HG03571 (cell line): ENCODE measurements at regions not wholly inside any gene's neighbourhood (a gene's known extent, or its start where the extent isn't known, plus 50 kb on each side); places are given as distances from the start of the nearest gene placed in this dataset.
"Not testable (repeated sequence)": the region's sequence is repeated elsewhere in the genome, so short reads cannot be mapped to it uniquely, and the experiment has no call there.

ENCODE experiments used
- ATAC-seq: cut with Tn5 transposase; IDR thresholded peaks from one replicate; pipeline ENCODE4 v1.9.1; 2021; ENCODE audit not compliant: unreplicated experiment

DNA sequence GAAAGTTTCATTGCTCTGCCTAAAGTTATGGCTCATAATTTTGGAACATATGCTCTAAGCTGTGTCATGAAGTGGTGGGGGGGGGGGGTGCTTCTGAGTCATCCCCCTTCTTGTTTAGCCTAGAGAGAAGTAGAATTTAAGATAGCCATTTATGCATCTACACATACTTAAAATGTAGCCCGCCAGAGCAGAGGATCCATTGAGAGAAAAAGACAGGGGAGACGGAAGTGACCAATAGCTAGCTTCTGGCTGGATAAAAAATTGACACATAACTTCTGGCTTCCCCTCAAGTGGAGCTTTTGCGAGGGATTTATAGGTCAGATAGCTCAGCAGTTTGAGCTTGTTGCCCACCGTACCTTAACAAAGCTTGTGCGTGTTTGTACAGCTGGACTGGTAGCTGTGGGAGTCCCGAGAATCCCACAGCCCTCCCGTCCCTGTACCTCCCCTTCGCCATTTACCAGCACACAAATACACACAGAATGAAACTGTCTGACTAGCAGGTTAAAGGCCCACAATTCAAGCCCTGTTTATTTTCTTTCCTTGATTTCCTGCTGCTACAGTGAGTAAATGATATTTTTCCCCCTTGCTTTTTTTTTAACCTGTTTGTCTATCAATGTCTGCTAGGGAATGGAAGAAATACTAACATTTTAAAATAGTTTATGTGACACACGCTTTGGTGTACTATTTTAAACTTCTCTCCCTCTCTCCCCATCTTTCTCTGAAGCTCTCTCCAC is 232.6 kb upstream of the FERD3L start:
- ATAC-seq = no peak

DNA sequence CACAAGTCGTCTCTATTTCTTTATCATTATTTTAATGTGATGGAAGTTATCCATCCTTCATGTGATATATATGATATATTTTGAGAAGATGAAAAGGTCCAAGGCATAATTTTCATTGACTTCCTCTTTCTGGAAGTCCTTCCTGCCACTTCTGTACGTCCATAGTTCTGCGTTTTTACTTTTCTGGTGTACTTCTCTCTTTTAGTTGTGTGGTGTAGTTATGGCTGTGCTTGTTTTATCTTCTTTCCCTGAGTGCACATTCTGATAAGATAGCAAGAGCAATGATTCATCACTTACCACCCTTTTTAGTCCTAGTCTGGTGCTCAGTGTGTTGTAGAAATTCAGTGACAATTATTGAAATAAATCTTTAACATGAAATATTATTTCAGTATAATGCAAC is 231.3 kb upstream of the FERD3L start:
- ATAC-seq = no peak

DNA sequence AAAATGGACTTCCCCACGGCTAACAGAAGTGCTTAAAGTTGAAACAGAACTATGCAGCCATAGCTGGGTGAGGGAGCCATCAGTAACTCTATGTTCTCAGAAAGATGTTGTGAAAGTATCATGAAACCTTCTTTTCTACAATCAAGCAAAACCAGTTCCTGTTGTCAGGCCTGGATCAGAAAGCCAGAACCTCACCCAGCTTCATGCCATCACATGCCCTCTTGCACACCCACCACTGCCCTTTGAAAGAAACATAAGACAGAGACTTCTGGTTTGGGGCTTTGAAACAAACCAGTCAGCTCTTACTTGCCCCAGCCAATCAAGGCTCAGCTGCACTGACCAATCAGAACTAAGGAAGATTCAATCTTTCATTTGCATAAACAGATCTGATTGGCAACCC is 230.8 kb upstream of the FERD3L start:
- ATAC-seq = no peak

DNA sequence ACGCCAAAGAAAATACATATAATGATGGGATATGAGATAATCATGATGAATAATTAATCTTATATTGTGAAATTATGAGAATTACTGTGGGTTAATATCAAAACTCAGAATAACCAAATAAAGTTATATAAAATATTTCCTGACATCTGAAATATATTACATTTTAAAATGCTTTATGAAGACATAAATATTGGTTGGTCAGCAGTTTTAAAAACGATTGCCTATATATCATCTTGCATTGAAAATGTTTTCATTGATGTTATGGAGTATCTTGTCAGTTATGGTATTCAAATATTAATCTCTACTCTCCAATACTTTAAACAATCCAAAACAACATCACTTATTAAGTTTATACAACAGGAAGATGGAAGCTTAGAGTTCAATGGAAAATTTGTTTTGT is 228.1 kb upstream of the FERD3L start:
- no peak for ATAC-seq

DNA sequence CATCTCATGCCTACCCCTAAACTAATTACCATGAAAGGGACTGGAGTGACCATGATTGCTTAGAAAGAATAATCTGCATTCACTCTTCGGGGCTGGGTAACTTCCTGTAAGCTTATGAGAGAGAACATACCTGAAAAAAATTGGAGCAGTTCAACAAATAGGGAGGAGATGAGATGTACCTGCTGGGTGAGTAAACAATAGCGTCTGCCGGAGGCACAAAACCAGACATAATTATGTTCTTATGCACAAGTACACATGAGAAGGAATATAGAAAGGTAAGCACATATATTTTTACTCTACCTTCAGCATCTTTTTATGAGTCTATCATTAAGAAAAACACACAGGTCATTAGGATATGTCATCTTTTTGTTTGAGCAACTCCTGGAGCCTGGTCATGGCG is 224.6 kb upstream of the FERD3L start:
- no peak for ATAC-seq

DNA sequence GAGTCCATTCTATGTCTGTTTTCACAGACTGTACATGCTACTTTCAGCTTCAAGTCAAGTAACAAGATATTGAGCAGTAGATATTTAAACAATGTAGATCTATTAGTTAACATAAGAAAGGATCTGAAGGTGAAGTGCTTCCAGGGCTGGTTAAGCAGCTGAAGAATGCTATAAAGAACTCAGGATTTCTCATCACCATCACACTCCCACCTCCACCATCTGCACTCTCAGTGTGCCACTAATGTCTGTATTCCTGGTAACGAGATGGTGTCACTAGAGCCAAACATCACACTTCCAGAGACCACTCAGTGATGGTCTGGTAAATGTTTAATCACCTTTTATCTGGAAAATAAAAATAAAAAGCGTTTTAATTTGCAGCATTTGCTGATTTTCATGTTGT is 224.0 kb upstream of the FERD3L start:
- no peak for ATAC-seq

DNA sequence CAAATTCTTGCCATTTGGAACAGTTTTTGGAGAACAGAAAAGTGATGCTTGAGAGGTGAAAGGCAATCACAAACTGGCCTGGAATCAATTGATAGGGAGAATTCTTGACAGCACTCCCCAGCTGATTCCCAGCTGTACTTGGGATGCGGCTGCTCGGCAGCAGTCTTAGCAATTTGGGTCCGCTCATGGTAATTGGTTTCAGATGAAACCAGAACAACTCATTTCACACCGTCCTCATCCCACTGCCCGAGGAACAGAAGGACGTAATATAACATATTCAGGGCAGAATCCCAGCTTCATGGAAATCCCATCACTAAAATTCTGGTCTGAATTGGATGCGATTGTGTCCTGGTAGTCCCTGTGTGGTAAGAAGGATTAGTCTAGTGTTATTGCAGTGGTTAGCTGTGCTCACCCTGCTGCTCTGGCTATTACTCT is 223.3 kb upstream of the FERD3L start:
- no peak for ATAC-seq

DNA sequence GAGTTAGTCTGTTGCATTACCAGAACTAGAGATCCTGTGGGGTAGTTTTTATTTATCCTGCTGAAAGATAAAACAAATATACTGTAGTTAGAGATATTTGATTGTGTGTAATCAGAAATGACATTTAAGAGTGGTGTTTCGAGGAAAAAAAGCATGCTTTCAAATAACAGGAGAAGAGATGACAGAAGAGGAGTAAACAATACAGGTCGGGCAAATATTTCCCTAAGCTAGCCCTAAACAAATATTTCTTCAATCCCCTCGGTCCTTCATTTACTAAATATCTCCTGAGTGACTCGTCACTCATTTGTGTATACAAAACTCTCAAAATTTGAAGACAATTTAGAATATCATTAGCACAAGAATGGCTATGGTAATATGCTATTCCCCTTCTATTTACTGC is 219.7 kb upstream of the FERD3L start:
- ATAC-seq = no peak

DNA sequence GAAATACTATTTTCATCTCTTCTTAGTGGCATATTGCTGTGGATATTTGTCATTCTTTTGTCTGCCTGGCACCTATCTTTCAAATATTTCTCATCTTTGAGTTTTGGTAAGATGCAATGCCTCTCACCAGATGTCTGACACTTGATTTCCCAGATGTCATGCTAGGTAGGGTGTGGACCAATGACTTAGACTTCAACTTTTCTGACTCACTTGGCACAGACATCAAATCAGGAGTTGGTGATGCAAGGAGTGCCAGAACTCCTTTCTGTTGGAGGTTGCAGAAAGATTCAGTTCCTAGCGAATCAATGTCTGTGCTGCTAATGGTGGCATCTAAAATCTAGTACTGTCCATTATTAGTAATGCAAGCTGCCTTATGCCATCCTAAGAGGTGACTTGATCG is 216.9 kb upstream of the FERD3L start:
- no peak for ATAC-seq

DNA sequence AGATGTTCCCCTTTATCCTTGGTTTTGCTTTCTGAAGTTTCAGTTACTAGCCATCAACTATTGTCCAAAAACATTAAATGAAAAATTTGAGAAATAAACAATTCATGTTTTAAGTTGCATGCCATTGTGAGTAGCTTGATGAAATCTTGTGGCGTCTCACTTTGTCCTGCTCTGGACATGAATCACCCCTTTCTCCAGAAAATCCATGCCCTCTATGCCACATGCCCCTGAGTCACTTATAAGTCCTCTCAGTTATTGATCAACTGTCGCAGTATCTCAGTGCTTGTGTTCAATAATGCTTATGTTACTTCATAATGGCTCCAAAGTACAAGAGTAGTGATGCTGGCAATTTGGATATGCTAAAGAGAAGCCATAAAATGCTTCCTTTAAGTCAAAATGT is 208.0 kb upstream of the FERD3L start:
- ATAC-seq = no peak

DNA sequence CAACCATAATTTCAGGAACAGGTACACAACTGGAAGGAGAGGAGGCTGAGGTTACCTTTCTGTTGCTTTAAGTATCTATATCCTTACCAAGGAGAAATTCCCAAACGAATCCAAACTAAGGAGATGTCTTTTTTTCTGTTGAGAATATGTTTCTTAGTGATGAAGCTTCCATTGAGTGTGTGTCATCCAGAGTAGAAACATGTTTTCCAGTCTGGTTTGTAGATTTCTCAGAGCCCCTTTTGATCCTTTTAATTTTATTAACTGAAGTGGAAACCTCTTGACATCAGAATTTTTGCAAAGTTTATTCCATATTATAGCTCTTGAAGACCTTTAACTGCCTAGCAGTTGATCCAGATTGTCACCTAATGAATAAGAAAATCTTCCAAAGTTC is 207.1 kb upstream of the FERD3L start:
- no peak for ATAC-seq

DNA sequence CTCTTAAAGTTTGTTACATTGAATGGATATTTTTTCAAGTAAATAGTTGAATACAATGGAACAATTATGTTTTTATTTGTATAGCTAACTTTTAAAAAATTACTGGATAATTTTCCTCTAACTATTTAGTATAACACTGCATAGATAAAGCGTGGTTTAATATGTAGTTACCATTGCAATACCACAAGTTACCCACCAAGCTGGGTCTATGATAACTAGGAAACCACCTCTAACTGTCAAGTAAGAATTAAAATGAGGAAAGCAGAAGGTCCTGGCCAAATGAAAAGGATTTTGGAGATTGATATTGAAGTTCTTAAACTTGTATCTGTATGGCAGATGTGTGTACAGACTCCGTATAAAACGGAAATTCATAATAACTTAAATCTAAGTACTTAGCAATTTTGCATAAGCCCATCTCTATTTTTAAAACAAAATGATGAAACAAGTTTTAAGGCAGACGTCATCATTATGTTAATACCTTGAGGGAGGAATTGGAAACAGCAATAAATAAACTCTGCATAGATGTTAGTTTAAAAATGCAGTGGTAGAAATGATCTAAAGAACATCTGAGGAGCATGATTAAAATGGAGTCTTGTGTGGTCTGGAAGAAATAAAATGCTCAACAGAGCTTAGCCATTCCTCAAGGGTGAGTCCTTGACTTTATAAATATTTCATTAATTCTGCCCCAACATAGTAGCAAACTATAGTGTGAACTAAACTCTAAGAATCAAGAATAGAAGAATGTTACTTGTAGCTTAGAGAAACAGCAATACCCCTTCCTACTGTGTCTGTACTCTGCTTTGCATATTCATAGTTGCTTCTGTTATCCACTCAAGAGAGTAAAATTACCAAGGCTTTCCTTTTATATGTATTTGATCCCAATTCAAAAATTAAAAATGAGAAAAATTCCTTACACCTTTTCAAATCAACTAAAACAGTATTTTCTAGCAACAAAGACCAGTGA is 206.4 kb upstream of the FERD3L start:
- ATAC-seq = no peak

DNA sequence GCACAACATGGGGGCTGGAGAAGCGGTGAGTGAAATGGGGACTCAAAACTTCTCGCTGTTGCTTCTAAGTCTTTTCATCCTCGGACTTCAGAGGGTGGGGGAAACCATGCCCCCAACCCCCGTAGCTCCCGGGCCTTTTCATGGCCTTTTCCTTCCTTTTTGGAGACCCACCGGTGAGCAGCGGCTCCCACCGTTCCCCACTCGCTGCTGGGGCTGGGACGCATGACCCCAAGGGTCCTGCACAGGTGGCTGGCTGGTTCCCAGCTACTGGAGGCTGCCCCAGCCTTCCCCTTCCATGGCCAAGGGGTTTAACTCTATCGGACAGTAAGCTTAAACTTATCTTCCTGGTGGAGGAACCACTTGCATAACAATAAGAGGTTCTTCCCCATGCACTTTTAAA is 194.3 kb upstream of the FERD3L start:
- no peak for ATAC-seq

DNA sequence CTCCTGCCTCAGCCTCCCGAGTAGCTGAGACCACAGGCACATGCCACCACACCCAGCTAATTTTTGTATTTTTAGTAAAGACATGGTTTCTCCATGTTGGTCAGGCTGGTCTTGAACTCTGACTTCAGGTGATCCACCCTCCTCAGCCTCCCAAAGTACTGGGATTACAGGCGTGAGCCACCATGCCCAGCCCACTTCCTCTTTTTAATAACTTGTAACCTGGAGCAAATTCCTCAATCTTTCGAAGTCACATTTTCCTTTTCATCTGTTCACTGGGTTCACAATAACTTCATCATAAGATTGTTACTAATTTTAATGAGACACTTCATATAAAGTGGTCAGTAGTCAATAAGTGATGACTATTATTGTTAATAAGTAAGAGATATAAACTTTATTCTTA is 193.3 kb upstream of the FERD3L start:
- ATAC-seq = not testable (repeated sequence)

DNA sequence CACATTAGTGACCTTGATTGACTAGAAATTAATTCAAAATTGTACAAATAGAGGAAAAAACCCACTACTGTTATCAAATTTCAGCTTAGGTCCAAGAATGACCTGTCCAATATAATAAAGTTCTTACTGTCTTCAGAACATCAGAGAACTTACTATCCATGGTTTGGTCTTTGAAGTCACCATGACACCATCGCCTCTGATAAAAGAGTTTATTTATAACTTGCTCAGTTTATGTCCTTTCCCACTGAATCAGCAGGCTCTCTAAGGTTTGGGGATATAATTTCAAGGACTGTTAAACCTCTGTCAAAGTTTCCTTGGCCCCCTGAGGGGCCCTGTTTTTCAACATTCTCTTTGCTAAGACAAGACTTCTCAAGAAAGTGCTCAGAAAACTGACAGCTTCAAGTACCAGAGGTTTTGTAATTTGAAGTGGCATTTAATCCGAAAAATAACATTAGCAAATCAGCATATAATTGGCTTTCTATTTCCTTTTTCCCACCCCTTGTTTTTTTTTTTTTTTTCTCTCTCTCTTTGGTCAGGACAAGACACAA is 191.7 kb upstream of the FERD3L start:
- no peak for ATAC-seq

DNA sequence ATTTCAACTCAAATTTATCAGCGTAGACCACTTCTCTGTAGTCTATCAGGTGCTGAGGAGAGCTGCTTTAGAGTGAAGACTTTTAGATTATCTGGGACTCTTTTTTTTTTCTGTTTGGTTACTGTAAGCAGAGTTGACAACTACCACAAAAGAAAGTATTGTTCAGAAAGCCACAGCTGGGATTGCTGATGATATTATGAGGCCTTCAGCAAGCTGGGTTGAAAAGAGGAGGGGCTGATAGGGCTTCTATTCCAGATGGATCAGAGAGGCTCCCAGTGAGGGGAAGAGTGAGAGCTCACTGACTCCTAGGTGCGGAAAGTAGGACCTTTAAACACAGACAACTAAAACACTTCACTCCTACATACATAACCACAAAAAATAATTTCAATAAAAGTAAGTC is 188.5 kb upstream of the FERD3L start:
- no peak for ATAC-seq

DNA sequence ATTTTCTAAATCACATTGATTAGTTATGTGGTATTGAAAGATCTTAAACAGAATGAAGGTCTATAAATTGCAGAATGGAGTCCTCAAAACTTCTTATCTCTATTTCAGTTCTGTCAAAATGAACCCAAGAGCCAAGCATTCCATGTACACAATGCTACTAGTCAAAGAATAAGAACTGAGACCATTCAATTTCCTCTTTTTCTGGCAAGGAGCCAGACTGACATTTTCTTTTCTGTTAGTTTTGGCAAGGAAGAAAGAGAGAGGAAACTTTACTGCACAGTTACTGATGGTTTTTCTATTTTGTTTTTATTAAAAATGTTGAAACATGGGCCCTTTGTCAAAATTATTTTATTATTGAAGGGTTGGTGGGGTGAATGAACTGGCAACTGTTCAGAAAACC is 181.8 kb upstream of the FERD3L start:
- ATAC-seq = no peak

DNA sequence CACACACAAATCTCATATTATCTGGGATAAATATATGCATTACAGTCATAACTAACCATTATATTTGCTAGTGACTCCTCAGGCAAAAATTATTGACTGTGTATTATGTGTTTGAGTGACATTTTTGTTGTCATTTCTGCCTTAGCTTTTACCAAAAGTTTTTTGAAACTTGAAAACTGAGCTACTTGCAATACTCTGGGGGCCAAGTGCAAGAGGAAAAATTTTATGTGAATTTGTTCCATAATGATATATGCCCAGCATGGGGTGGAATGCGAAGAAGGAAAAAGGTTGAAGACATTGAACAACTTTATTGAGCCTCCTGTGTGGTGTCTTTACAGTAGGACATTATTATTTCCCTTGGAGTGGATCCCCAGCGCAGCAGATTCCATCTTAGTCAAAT is 176.8 kb upstream of the FERD3L start:
- ATAC-seq = no peak

DNA sequence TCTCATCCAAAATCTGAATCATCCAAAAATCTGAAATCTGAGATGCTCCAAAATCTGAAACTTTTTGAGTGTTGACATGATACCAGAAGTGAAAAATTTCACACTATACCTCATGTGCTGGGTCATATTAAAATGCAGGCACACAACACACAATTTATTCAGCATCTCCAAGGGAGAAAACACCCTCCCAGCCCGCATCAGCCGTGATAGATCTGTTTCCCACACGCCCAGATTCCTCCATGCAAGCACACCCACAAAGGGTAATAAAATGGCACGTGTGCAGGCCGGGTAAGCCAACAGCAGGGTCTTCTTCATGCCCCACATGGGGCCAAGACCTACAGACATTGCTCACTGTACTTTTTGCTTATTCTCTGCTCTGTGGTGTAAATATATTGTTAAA is 173.1 kb upstream of the FERD3L start:
- ATAC-seq = no peak

DNA sequence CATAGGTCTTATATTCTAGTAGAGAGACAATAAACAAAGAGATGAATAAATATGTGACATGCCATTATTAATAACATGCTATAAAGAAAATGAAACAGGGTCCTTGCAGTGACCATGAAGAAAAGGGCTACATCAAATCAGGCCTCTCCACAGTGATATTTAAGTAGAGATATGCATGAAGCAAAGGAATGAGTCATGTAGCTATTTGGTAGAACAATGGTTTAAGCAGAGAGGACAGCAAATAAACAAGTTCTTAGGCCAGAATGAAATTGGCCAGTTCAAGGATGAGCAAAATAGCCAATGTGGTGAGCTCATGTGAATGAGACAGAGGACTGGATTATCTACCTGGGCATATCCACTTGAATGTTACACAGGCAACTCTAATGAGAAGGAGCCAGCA is 172.2 kb upstream of the FERD3L start:
- ATAC-seq = no peak

DNA sequence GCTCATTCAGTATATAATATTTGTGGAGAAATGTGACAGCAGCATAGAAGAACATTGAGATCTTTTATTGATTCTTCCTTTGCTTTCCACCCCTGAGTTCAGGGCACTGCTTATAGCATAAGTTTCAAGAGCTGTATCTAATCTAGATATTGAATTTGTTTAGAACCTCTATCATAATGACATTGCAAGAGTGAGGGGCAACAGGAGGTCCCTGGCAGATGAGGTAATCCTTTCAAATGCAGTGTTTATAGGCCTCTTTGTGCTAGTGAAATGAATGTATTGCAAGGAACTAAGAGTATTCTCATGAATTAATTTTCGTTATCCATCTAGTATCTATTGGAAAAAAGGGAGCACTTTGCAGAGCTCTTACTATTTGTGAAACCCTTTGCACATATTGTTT is 167.2 kb upstream of the FERD3L start:
- no peak for ATAC-seq

DNA sequence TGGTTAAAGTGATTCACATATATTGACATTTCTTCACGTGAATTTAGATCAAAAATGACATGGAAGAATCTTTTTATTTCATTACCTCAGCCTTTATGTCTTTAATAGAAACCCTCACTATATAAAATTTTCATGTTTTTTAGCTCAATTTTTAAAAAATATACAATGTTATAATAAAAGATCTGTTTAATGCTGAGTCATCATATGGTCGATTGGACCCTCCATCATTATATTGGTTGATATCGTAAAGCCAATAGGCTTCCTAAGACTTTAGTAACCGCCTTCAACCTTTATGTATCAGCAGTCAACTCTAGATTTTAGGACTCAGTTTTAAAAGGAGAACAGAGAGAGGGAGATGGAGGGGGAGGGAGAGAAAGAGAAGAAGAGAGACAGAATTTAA is 162.3 kb upstream of the FERD3L start:
- no peak for ATAC-seq
